ENCODE measurements at regions not wholly inside any gene's neighbourhood (a gene's known extent, or its start where the extent isn't known, plus 50 kb on each side); places are given as distances from the start of the nearest gene placed in this dataset.

- DNase-seq (ENCODE audit: low read depth, low spot score) = no peak
- Histone ChIP-seq H3K9me3 (ENCODE audit: control insufficient read depth, insufficient read depth, low read length) (no peaks in the 10 kb centered on the region; the same call in 1 of the 2 replicates), H3K27me3 (ENCODE audit: control insufficient read depth, insufficient read depth, low read length) (no peaks in the 10 kb centered on the region), H3K27ac (ENCODE audit: low read depth, low read length) (no peak overlapping the region), H3K4me3 (ENCODE audit: low read depth, low read length) (no peak overlapping the region)
- ChIA-PET POLR2A (no interaction called here), CTCF (interaction anchor here (3.0 kb wide), 1 partner anchor 371 kb away, joined by 10 read pairs; no protein-coding TSS in a partner anchor)
- TF ChIP-seq CTCF (IDR thresholded peaks at IDR 0.05; ENCODE audit: low read depth, low read length) = no peak
Observed at GRCh38 chr3:181174676-181175233, 185.2 kb upstream of the DNAJC19 start.

- H3K27me3 ChIP-seq (ENCODE audit: control insufficient read depth, insufficient read depth, low read length) = no peaks in the 10 kb centered on the region
- no peak overlapping the region for H3K4me3 ChIP-seq (ENCODE audit: low read depth, low read length)
- POLR2A ChIA-PET = no interaction called here
- CTCF ChIA-PET = interaction anchor here (3.0 kb wide), 1 partner anchor 370 kb away, joined by 10 read pairs; no protein-coding TSS in a partner anchor
- no peak overlapping the region for H3K27ac ChIP-seq (ENCODE audit: low read depth, low read length)
- no peak for TF ChIP-seq CTCF (IDR thresholded peaks at IDR 0.05; ENCODE audit: low read depth, low read length)
- H3K9me3 ChIP-seq (ENCODE audit: control insufficient read depth, insufficient read depth, low read length) = no peaks in the 10 kb centered on the region; the same call in 1 of the 2 replicates
- DNase-seq (ENCODE audit: low read depth, low spot score) = no peak
Observed at GRCh38 chr3:181174022-181174421, 184.5 kb upstream of the DNAJC19 start.

GRCh38 chr3:181173227-181173626, 183.7 kb upstream of the DNAJC19 start:
- CTCF ChIA-PET = no interaction called here
- no peak for TF ChIP-seq CTCF (IDR thresholded peaks at IDR 0.05; ENCODE audit: low read depth, low read length)

GRCh38 chr3:181134873-181135272, 145.3 kb upstream of the DNAJC19 start:
- CTCF ChIA-PET = no interaction called here
- POLR2A ChIA-PET = no interaction called here

More at GRCh38 chr3:181173227-181173626, 183.7 kb upstream of the DNAJC19 start:
- DNase-seq (ENCODE audit: low read depth, low spot score) = no peak
- Histone ChIP-seq H3K9me3 (ENCODE audit: control insufficient read depth, insufficient read depth, low read length) (no peaks in the 10 kb centered on the region; the same call in 1 of the 2 replicates), H3K27ac (ENCODE audit: low read depth, low read length) (no peak overlapping the region), H3K4me3 (ENCODE audit: low read depth, low read length) (no peak overlapping the region), H3K27me3 (ENCODE audit: control insufficient read depth, insufficient read depth, low read length) (no peaks in the 10 kb centered on the region)
- POLR2A ChIA-PET = no interaction called here

More at GRCh38 chr3:181134873-181135272, 145.3 kb upstream of the DNAJC19 start:
- H3K9me3 ChIP-seq (ENCODE audit: control insufficient read depth, insufficient read depth, low read length) = peaks cover 9% of the 10 kb centered on the region
- DNase-seq (ENCODE audit: low read depth, low spot score) = no peak
- no peak for TF ChIP-seq CTCF (IDR thresholded peaks at IDR 0.05; ENCODE audit: low read depth, low read length)
- H3K27ac ChIP-seq (ENCODE audit: low read depth, low read length) = no peak overlapping the region
- no peaks in the 10 kb centered on the region for H3K27me3 ChIP-seq (ENCODE audit: control insufficient read depth, insufficient read depth, low read length)
- H3K4me3 ChIP-seq (ENCODE audit: low read depth, low read length) = no peak overlapping the region

All from AG04450 (cell line).